GM21526 (cell line): ENCODE measurements at regions not wholly inside any gene's neighbourhood (a gene's known extent, or its start where the extent isn't known, plus 50 kb on each side); places are given as distances from the start of the nearest gene placed in this dataset.
"Not testable (repeated sequence)": the region's sequence is repeated elsewhere in the genome, so short reads cannot be mapped to it uniquely, and the experiment has no call there.

Experiments used
- ATAC-seq: cut with Tn5 transposase; IDR thresholded peaks from one replicate; pipeline ENCODE4 v1.9.1; 2021; ENCODE audit warnings: moderate library complexity; ENCODE audit not compliant: unreplicated experiment, low FRiP score

- no peak for ATAC-seq
Observed at GRCh38 chr5:71771191-71771590, 52.1 kb downstream of the CARTPT start.

DNA sequence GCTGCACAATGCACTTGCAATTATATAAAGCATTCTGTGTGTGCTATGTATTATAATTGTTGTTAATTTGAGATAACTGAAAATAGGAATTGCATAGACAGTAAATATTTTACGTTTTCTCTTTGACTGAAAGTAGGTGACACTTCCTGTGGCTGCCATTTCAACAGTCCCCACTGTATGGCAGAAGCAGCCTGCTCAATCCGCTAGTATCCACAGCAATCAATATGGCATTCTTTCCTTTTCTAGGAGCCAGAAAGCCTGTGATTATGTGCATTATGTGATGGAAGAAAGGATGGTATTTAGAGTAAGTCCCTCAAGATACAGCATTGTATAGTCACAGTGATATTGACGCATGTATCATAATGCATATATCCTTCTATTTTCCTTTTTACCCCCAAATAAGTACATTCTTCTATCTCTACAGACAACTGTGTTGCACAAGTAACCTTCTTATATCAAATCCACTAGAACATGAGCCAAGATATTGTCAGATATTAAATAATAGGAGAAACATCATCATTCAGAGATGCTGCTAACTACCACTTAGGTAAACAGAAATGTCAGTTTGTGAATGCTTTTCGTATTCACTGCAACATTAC, 59.7 kb downstream of the CARTPT start:
- no peak for ATAC-seq

GRCh38 chr5:71780597-71780996, 61.5 kb downstream of the CARTPT start:
- ATAC-seq = no peak

DNA sequence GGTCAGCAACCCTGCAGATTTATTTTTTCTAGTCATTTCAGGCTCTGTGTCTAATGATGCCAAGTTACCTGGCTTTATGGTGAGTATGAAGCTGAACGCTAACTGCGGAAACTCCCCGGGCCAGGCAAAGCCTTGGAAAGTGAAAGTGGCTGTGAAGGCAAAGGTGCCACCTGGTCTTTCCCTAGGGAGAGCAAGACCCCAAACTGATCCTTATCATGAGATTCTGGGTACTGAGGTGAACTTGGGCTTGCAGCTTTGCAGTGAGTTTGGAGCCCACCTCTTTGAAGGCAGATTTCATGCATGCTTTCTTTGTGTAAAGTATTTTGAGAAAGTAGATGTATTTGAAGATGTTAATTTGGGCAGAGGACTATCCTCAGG, 63.3 kb downstream of the CARTPT start:
- peak; percentile 30 for ATAC-seq

- peak; percentile 88 for ATAC-seq
Observed at GRCh38 chr5:71782771-71783770, 64.0 kb downstream of the CARTPT start.

GRCh38 chr5:71783891-71784290, 64.8 kb downstream of the CARTPT start:
- ATAC-seq = no peak

- ATAC-seq = no peak
Observed at GRCh38 chr5:71786337-71787055, 67.4 kb downstream of the CARTPT start.

GRCh38 chr5:71788794-71789193, 69.7 kb downstream of the CARTPT start:
- ATAC-seq = no peak

DNA sequence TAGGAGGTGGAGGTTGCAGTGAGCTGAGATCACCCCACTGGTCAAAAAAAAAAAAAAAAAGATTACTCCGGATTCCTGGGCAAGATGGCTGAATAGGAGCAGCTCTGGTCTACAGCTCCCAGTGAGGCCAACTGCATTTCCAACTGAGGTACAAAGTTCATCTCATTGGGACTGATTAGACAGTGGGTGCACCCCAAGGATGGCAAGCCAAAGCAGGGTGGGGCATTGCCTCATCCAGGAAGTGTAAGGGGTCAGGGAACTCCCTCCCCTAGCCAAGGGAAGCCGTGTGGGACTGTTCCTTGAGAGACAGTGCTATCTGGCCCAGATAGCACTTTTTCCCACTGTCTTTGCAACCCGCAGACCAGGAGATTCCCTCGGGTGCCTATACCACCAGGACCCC, 70.7 kb downstream of the CARTPT start:
- ATAC-seq = no peak

- ATAC-seq = no peak
Observed at GRCh38 chr5:71790433-71790832, 71.4 kb downstream of the CARTPT start.

DNA sequence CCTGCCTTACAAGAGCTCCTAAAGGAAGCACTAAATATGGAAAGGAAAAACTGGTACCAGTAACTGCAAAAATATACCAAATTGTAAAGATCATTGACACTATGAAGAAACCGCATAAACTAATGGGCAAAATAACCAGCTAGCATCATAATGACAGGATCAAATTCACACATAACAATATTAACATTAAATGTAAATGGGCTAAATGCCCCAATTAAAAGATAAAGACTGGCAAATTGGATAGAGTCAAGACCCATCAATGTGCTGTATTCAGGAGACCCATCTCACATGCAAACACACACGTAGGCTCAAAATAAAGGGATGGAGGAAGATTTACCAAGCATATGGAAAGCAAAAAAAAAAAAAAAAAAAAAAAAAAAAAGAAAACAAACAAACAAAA, 73.0 kb downstream of the CARTPT start:
- not testable (repeated sequence) for ATAC-seq

GRCh38 chr5:71794061-71794695, 75.1 kb downstream of the CARTPT start:
- no peak for ATAC-seq

DNA sequence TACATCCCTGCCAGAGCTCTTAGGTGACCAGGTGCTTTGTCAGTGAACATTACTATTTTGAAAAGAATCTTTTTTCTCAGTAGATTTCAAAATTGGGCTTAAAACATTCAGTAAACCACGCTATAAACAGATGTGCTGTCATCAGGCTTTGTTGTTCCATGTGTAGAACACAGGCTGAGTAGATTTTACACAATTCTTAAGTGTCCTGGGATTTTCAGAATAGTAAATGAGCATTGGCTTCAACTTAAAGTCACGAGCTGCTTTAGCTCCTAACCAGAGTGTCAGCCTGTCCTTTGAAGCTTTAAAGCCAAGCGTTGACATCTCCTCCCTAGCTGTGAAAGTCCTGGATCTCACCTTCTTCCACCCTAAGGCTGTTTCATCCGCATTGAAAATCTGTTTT, 83.6 kb downstream of the CARTPT start:
- no peak for ATAC-seq

- ATAC-seq = no peak
Observed at GRCh38 chr5:71806711-71807110, 87.6 kb downstream of the CARTPT start.

GRCh38 chr5:71807909-71808308, 88.8 kb downstream of the CARTPT start:
- no peak for ATAC-seq

- no peak for ATAC-seq
Observed at GRCh38 chr5:71809446-71809845, 90.4 kb downstream of the CARTPT start.

DNA sequence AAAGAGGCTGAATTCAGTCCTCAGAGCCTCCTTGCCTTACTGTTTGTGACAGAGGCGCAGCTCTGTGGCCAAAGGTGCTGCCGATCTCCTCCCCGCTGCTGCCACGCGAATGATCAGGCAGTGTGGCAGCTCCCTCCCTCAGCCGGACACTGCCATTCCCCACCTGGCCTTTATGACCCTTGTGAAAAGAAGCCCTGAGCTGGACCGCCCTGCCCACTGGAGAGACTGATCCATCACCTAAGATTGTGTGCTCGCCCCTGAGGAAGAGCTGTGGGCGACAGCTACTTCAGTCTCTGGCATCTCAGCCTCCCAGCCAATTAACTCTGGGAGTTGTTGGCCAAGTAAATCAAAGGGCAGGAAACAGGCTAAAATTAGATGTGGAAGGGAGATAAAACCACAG, 90.9 kb downstream of the CARTPT start:
- no peak for ATAC-seq

DNA sequence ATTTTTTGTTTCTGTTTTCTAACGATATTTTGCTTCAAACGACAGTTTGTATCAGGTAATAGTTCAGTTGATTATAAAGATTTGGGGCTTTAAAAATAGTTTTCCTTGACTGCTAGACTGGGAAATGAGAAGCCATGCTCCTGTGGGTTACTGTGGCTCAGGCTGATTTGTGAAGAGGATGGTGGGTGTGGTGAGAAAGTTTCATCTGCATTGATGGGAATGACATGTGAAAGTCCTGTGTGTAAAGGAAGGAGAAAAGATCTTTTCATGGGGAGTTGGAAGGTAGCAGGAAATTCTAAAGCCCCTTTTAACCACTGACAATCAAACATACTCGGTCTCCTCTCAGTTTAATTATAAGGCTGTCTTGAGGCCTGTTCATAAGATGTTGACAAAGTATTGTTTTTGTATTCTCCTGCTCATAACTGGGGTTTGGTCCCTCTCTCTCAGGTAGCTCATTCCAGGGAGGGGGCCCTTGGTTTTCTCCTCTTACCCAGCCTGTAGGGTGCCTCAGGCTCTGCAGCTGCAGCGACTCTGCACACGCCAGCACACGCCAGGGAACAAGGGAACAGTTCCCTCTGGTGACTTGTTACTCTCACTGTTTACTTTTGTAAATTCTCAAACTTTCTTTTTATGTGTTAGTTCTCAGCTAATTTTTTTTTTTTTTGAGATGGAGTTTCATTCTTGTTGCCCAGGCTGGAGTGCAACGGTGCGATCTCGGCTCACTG, 91.6 kb downstream of the CARTPT start:
- no peak for ATAC-seq

GRCh38 chr5:71811779-71812178, 92.7 kb downstream of the CARTPT start:
- no peak for ATAC-seq

GRCh38 chr5:71816307-71816706, 97.2 kb downstream of the CARTPT start:
- no peak for ATAC-seq
